Stomach (tissue), 4 donors: ENCODE measurements at regions not wholly inside any gene's neighbourhood (a gene's known extent, or its start where the extent isn't known, plus 50 kb on each side); places are given as distances from the start of the nearest gene placed in this dataset.

Source experiments
- POLR2A ChIP-seq, 4 donors: fragments of 450-650 bp; IDR thresholded peaks; one replicate each; pipeline ENCODE4 v1.6.1; 2016; ENCODE audit warnings: antibody characterized with exemption in 4 of 4, control low read depth in 2 of 4, mild to moderate bottlenecking in 1 of 4, moderate library complexity in 1 of 4
- TF ChIP-seq, protein P1 (sequence below), 7 experiments: fragments of 450-650 bp in 4 of 7; fragments of 200-600 bp in 3 of 7; sonication (generic) in 3 of 7; IDR thresholded peaks; one replicate each; pipeline ENCODE4 v1.5.1; 2016 to 2019; ENCODE audit warnings: antibody characterized with exemption in 7 of 7, control low read depth in 2 of 7, mild to moderate bottlenecking in 1 of 7

- no peak for TF ChIP-seq POLR2A (IDR thresholded peaks at IDR 0.05)
- TF ChIP-seq, protein P1, sequence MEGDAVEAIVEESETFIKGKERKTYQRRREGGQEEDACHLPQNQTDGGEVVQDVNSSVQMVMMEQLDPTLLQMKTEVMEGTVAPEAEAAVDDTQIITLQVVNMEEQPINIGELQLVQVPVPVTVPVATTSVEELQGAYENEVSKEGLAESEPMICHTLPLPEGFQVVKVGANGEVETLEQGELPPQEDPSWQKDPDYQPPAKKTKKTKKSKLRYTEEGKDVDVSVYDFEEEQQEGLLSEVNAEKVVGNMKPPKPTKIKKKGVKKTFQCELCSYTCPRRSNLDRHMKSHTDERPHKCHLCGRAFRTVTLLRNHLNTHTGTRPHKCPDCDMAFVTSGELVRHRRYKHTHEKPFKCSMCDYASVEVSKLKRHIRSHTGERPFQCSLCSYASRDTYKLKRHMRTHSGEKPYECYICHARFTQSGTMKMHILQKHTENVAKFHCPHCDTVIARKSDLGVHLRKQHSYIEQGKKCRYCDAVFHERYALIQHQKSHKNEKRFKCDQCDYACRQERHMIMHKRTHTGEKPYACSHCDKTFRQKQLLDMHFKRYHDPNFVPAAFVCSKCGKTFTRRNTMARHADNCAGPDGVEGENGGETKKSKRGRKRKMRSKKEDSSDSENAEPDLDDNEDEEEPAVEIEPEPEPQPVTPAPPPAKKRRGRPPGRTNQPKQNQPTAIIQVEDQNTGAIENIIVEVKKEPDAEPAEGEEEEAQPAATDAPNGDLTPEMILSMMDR (IDR thresholded peaks at IDR 0.05): no peak
Measured at GRCh38 chr5:63570752-63571151, 391.5 kb downstream of the HTR1A start.
